Hepatic stellate cell (primary cell): ENCODE measurements at regions not wholly inside any gene's neighbourhood (a gene's known extent, or its start where the extent isn't known, plus 50 kb on each side); places are given as distances from the start of the nearest gene placed in this dataset.
"Not testable (repeated sequence)": the region's sequence is repeated elsewhere in the genome, so short reads cannot be mapped to it uniquely, and the experiment has no call there.

Experiments used
- DNase-seq: peaks from one replicate; pipeline ENCODE4 v3.0.0; 2011; ENCODE audit warnings: low spot score

GRCh38 chr4:92234393-92235176 lies 69.2 kb upstream of the GRID2 start:
- peak; percentile 18 for DNase-seq

- no peak for DNase-seq
Measured at GRCh38 chr4:92235731-92236130, 68.0 kb upstream of the GRID2 start.

GRCh38 chr4:92236877-92237276 lies 66.9 kb upstream of the GRID2 start:
- no peak for DNase-seq

- no peak for DNase-seq
Measured at GRCh38 chr4:92237559-92237958, 66.2 kb upstream of the GRID2 start.

GRCh38 chr4:92241094-92241493 lies 62.7 kb upstream of the GRID2 start:
- DNase-seq = no peak

GRCh38 chr4:92246384-92246783 lies 57.4 kb upstream of the GRID2 start:
- DNase-seq = no peak

- DNase-seq = no peak
Measured at GRCh38 chr4:92249541-92249940, 54.2 kb upstream of the GRID2 start.

- DNase-seq = no peak
Measured at GRCh38 chr4:92251711-92252110, 52.1 kb upstream of the GRID2 start.

GRCh38 chr4:92252358-92252757 lies 51.4 kb upstream of the GRID2 start:
- DNase-seq = not testable (repeated sequence)

- DNase-seq = no peak
Measured at GRCh38 chr4:92252846-92253245, 50.9 kb upstream of the GRID2 start.

- DNase-seq = no peak
Measured at GRCh38 chr4:92253550-92253949, 50.2 kb upstream of the GRID2 start.
